Effector CD8-positive, alpha-beta T cell (primary cell): ENCODE measurements at regions not wholly inside any gene's neighbourhood (a gene's known extent, or its start where the extent isn't known, plus 50 kb on each side); places are given as distances from the start of the nearest gene placed in this dataset.

Experiments used
- DNase-seq: peaks from one replicate; lab custom pipeline; 2025; lab: John Stamatoyannopoulos, UW

DNA sequence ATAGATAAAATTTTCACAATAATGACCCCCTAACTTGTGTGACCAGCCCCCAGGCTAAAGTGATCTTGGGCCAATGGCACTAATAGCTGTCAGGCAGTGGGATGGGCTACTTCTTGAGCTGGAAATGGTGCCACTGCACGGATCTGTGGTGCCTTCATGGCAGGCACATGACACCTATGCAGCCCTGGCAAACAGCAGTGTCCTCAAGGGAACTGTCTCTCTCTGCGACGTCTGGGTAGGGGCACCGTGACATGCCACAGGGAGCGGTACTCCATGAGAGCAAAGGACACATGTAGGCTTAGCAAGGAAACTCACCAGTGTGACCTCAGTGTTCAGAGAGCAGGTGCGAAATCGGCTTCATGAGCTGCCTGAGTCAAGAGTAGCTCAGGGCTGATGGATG is 161.7 kb upstream of the TWIST2 start:
- no peak for DNase-seq

- DNase-seq = no peak
These were observed 159.4 kb upstream of the TWIST2 start for GRCh38 chr2:238688193-238689153.

DNA sequence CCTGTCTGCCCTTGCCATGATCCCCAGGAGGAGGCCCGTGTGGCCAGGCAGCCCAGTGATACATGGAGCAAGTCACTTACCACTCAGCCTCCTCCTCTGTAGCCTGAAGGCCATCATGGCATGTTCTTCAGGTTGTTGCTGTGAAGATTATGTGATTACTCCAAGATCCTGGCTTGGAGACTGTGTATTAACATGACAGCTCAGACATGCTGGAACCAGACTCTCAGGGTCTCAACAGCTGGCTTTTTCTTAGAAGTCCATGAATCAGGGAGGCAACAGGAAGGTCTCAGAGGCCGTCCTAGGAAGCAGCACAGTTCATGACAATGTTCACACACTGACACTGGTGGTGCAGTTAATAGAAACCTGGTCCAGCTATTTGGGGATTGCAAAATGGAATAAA is 158.6 kb upstream of the TWIST2 start:
- DNase-seq = no peak

DNA sequence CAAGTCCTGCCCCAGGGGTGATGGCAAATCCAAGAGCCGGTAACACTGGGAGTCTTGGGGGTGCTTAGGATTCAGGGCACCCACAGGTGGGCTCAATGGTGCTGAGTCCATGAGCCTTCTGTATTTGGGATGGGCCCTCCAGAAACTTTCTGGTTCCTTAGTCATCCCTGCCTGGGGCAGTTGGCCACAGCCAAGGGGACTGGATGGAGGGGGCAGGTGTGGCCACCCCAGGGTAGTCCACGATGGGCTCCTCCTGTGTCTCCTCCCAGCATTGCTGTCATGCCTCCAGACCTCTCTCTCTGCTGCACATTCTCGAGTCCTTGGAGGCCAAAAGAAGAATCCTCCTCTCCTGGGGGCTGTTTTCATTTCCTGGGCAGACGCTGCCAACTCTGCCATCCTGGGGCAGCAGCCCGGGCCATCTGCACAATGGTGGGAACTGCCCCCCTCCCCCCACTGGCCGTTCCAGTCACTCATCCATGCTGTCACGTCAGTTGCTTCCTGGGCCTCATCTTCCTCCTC is 158.0 kb upstream of the TWIST2 start:
- DNase-seq = no peak

GRCh38 chr2:238690511-238690910 is 157.4 kb upstream of the TWIST2 start:
- DNase-seq = no peak

- DNase-seq = no peak
These were observed 156.0 kb upstream of the TWIST2 start for GRCh38 chr2:238691596-238692491.

GRCh38 chr2:238692562-238692961 is 155.3 kb upstream of the TWIST2 start:
- no peak for DNase-seq

DNA sequence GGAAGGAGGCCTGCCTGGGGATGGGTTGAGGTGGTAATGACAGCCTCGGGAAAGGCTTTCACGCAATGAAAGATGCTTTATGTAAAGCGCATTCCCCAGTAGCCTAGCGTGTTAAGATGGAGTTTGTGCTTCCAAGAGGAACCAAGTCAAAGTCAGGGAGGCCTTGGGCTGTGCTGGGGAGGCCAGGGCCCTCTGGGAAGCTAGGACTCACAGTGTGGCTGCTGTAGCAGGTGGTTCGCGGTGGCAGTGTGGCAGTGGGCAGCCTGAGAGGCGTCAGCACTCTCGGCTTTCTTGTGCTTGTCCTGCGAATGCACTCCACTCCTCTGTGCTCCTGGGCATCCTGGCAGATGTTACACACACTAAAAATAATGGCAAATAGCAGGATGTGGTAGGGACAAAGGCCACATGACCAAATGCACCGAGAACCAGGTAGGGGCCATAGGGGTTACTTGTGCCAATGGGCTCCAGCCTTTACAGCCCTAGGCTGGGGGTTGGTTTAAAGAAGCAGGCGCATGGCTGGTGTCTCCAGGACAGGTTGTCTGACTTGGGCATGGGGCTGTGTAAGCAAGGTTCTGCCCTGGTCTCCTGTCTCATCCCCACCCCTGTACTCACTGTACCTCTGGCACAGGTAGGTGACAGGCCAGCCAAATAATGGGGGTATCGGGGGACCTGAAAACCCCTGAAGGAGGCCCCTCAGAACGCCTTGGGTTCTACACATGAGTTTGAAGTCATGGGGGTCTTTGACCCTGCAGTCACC is 154.4 kb upstream of the TWIST2 start:
- no peak for DNase-seq

- no peak for DNase-seq
These were observed 153.6 kb upstream of the TWIST2 start for GRCh38 chr2:238694136-238694755.

- DNase-seq = no peak
These were observed 153.0 kb upstream of the TWIST2 start for GRCh38 chr2:238694922-238695321.

- no peak for DNase-seq
These were observed 152.3 kb upstream of the TWIST2 start for GRCh38 chr2:238695538-238695937.

DNA sequence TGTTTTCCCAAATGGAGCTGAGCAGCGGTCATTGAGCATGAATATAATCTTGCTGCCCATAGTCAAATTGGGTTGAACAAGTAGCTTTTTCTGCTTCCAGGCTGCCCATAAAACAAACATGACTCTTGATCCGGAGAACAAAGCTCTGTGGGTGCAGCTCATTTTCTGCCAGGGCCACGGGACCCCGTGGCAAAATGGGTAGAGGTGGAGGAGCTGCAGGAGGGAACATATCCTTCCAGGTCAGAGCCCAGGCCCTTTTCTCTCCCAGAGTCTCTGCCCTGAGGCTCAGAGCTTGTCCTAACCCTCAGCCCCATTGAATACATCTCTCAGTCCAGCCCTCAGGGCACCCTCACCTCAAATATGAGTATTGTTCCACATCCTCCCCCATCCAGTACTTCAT is 151.6 kb upstream of the TWIST2 start:
- DNase-seq = no peak

DNA sequence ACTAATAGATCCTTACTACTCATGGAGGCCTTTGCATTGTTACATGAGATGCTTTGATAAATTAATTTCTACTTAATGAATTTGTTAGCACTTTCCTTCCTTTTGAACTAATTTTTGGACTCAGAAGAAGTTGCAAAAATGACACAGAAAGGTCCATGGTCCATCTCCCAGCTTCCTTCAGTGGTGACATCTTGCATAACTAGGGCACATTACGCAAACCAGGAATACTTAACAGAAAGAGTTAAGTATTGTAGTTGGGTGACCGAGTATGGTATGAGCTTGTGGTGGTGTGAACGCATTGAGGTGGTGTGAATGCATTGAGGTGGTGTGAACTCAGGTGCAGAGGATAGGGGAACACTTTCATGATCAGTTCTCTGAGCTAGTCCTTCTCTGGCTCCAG is 151.1 kb upstream of the TWIST2 start:
- no peak for DNase-seq

- DNase-seq = no peak
These were observed 150.5 kb upstream of the TWIST2 start for GRCh38 chr2:238697193-238698071.

GRCh38 chr2:238698072-238698352 is 149.9 kb upstream of the TWIST2 start:
- DNase-seq = no peak

DNA sequence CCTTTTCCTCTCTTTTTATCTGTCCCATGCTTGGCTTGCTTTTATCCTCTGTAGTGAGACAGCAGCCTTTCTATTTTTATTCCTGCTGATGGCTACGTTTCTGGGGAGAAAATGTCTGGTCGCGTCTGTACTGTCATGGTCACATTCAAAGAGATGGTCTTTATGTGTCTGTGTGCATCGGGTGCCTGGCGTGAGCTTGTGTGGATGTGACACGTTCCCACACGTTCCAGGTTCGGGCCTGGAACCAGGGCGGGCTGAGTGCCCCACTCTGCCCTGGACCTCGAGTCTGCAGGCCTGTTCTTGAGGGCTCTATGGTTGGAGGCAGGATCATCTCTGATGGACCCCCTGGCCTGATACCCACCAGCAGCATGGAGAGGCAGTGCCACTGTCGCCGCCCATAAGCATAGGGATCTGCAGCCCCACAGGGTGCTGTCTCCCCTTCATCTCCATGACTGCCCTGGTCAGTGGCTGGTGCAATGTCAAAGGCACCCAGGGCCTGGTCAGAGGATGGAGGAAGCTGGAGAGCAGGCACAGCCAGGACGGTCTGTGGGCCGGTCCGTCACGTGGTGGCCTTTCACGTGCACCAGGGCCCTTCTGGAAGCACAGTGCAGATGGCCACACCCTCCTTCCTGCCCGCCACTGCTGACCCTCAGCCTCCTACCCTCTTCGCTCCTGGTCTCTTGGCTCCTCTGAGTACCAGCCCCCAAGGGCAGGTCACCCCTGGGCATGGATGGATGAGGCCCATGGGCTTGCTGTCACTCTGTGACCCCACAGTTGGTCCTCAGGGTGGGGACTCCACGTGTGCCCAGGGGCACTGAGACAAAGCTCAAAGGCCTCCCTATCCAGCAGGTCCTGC is 149.2 kb upstream of the TWIST2 start:
- DNase-seq = no peak

- no peak for DNase-seq
These were observed 148.4 kb upstream of the TWIST2 start for GRCh38 chr2:238699307-238700116.

DNA sequence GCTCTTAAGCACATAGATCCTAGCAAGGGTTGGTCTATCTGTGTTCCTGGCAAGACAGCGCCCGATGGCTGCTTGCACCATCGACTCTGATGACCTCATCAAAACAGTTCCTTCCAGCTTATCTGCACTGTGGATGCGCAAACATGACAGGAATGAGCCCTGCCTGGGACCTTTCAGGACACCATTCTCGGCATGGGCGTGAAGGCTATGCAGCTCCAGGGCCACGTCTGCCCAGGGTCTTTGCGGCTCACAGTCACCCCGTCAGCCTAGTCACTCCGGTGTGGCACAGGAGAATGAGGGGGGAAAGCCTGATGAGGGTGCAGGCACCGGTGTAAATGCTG is 147.8 kb upstream of the TWIST2 start:
- DNase-seq = no peak
